Motor neuron (in vitro differentiated cells): ENCODE measurements at regions not wholly inside any gene's neighbourhood (a gene's known extent, or its start where the extent isn't known, plus 50 kb on each side); places are given as distances from the start of the nearest gene placed in this dataset.

Experiments used
- ATAC-seq, 8 experiments: fragments of 200-7000 bp; cut with Tn5 transposase; replicated peaks in 6 of 8; 2 replicates each; pipeline ENCODE4 v1.8.0; 2021; ENCODE audit warnings: mild to moderate bottlenecking in 8 of 8, moderate library complexity in 8 of 8
- H3K27ac ChIP-seq, 2 donors: fragments of 250-450 bp; sonication (Bioruptor Pico); 2 replicates each; pipeline ENCODE4 v1.9.0; 2021; ENCODE audit warnings: antibody characterized with exemption in 2 of 2, mild to moderate bottlenecking in 2 of 2, moderate library complexity in 1 of 2
- H3K4me1 ChIP-seq, 2 donors: fragments of 250-450 bp; sonication (Bioruptor Pico); replicated peaks in 1 of 2; 2 replicates each; pipeline ENCODE4 v1.6.1; 2021; ENCODE audit warnings: antibody characterized with exemption in 2 of 2, mild to moderate bottlenecking in 2 of 2, moderate library complexity in 1 of 2
- H3K4me3 ChIP-seq, 5 donors: fragments of 250-450 bp; sonication (Bioruptor Pico); 2 replicates each; pipeline ENCODE4 v1.9.0; 2021; ENCODE audit warnings: antibody characterized with exemption in 5 of 5, mild to moderate bottlenecking in 5 of 5, moderate library complexity in 4 of 5
- WGBS, 10 experiments: fragments of 450-650 bp; shearing (Covaris generic); methylation state at CpG; one replicate each; pipeline ENCODE4 v1.0.0; 2022; 5-methylcytosine and 5-hydroxymethylcytosine counted together
- in situ Hi-C, 9 experiments: fragments of 400-800 bp; cut with MboI; loops; one replicate each; pipeline ENCODE4 v1.15.0; 2021; ENCODE audit warnings: low sequenced_read_pairs in 9 of 9, low pct_unique_long_range_greater_than_20kb in 2 of 9; ENCODE audit not compliant: unreplicated experiment in 9 of 9

DNA sequence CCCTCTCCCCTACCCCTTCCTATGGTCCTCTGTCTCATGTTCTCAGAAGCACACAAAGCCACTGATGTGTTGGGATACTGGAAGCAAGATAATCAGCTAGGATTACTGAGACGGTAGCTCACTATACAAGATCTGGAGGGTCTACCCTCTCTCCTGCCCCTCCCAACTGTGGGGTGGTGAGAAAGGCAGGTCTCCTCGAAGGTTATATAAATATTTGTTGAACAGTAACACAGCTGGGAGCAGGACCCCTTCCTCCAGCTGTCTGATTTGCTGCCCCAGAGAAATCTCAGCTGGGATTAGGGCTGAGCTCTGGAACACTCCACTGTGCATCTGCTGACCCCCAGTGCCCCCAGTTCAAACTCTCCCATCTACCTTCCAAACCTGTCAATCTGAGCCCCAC is 94.2 kb upstream of the IPO9 start:
- no peak for ATAC-seq
- in situ Hi-C loops, result no loop called here
- WGBS, 10 experiments, result 79 to 100% (median 80%) methylated on average over 1 to 2 of the region's 2 CpGs; no CpG with 5 or more reads in 7 of the 10 experiments
- H3K27ac ChIP-seq, result no peak overlapping the region
- H3K4me3 ChIP-seq, result no peak overlapping the region
- peaks cover 50 to 52% of the 10 kb centered on the region in 2 donors for H3K4me1 ChIP-seq

DNA sequence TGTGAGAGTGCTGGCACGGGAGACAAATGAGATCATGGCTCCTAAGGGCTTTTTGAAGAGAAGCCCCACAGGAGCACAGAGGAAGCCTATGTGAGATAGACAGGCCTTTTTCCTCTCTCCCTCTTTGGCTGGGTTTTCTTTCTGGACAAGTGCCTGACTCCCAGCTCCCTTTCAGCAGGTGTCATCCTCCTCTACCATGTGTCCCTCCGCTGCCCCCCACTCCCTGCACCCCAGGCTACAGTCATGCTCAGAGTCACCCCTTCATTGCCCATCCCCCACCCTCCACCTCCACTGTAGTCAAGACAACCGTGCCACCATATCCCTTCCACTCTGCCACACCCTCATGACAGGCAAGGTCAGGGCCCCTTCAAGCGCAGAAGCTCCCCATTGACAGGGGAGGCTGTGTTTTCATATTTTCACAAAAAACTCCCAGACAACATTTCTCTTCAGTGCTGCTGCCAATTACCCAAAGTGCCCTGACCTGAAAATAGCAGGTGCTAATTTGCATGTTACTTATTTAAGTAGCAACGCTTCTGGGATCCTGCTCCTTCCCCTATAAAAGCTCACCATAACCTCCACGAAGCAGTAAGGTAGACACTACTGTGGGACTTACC is 92.1 kb upstream of the IPO9 start:
- WGBS, 10 experiments, result 42 to 90% (median 55%) methylated on average over 1 to 5 of the region's 6 CpGs; no CpG with 5 or more reads in 3 of the 10 experiments
- ATAC-seq, result no peak
- Histone ChIP-seq H3K27ac (no peak overlapping the region), H3K4me1 (peaks cover 39% of the 10 kb centered on the region in 2 donors), H3K4me3 (no peak overlapping the region)
- in situ Hi-C loops, result no loop called here

GRCh38 chr1:201737352-201738060 is 91.5 kb upstream of the IPO9 start:
- ATAC-seq, result peak in 2 of 8 experiments; percentile 11 to 59
- 8 to 80% (median 30%) methylated on average over 1 to 4 of the region's 5 CpGs; no CpG with 5 or more reads in 5 of the 10 experiments for WGBS, 10 experiments
- H3K4me1 ChIP-seq, result peaks cover 37% of the 10 kb centered on the region in 2 donors
- in situ Hi-C loops, result no loop called here
- no peak overlapping the region for H3K27ac ChIP-seq
- no peak overlapping the region for H3K4me3 ChIP-seq

GRCh38 chr1:201739080-201739479 is 89.9 kb upstream of the IPO9 start:
- H3K4me3 ChIP-seq, result peak overlapping the region; percentile 39 to 49 (median 41)
- no peak overlapping the region for H3K27ac ChIP-seq
- in situ Hi-C loops, result no loop called here
- peaks cover 37% of the 10 kb centered on the region in 2 donors for H3K4me1 ChIP-seq
- WGBS, 10 experiments, result 7 to 83% (median 24%) methylated on average over 1 to 11 of the region's 12 CpGs; no CpG with 5 or more reads in 4 of the 10 experiments
- peak in 6 of 8 experiments; percentile 2 to 35 (median 27) for ATAC-seq

GRCh38 chr1:201739492-201740085 is 89.4 kb upstream of the IPO9 start:
- Histone ChIP-seq H3K27ac (peak overlapping the region in 1 of 2 donors; percentile 28), H3K4me3 (peak overlapping the region; percentile 39 to 49 (median 41)), H3K4me1 (peaks cover 37% of the 10 kb centered on the region in 2 donors)
- ATAC-seq, result peak; percentile 36 to 93 (median 90)
- in situ Hi-C loops, result no loop called here
- WGBS, 10 experiments, result 0 to 7% (median 0%) methylated on average over 1 to 10 of the region's 38 CpGs; no CpG with 5 or more reads in 5 of the 10 experiments

DNA sequence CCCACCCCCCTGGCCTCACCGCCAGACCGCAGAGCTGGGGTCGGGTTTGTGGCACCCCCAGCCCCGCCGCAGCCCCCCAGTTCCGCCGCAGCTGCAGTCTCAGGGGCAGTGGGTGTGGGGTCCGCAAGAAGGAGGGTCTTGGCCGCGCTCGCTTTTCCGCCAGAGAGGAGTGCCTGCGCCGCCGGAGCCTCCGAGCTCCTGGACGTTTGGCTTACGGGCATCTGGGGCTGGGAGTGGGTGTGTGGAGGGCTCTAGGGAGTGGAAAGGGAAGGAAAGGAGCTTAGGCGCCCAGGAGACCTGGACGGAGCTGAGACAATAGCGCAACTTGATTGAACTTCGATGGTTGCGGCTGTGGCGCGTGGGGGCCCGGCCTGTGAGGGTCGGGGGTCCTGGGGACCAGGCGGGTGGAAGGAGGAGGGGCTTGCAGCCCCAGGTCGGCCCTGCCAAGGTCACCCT is 88.8 kb upstream of the IPO9 start:
- Histone ChIP-seq H3K4me1 (peaks cover 37% of the 10 kb centered on the region in 2 donors), H3K27ac (no peak overlapping the region), H3K4me3 (peak overlapping the region; percentile 39 to 49 (median 41))
- in situ Hi-C loops, result no loop called here
- peak; percentile 5 to 60 (median 48) for ATAC-seq
- 0 to 10% methylated on average over 3 to 4 of the region's 29 CpGs; no CpG with 5 or more reads in 8 of the 10 experiments for WGBS, 10 experiments

DNA sequence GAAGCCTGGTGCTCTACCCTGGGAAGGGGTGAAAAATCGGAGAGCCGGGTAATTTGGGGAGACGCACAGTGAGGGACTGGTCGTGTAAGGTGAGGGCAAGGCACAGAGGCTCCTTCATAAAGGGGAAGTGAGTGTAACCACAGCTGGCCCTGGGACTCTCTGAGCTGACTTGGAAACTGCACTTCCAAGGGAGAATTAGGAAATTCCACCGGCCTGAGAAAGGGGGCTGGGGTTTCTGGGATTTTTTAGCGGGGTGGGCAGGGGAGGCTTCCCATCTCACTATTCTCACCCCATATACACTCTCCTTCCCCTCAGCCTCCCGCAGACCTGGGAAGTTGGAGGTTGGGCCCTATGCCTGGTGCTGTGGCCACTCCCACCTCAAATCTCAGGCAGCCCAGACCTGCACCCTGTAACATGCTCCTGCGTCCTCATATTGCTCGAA is 88.3 kb upstream of the IPO9 start:
- 13 to 45% (median 20%) methylated on average over 2 to 8 of the region's 9 CpGs; no CpG with 5 or more reads in 6 of the 10 experiments for WGBS, 10 experiments
- H3K4me1 ChIP-seq, result peaks cover 34 to 36% of the 10 kb centered on the region in 2 donors
- H3K27ac ChIP-seq, result no peak overlapping the region
- in situ Hi-C loops, result no loop called here
- H3K4me3 ChIP-seq, result peak overlapping the region; percentile 39 to 49 (median 41)
- peak in 3 of 8 experiments; percentile 2 to 21 (median 14) for ATAC-seq

DNA sequence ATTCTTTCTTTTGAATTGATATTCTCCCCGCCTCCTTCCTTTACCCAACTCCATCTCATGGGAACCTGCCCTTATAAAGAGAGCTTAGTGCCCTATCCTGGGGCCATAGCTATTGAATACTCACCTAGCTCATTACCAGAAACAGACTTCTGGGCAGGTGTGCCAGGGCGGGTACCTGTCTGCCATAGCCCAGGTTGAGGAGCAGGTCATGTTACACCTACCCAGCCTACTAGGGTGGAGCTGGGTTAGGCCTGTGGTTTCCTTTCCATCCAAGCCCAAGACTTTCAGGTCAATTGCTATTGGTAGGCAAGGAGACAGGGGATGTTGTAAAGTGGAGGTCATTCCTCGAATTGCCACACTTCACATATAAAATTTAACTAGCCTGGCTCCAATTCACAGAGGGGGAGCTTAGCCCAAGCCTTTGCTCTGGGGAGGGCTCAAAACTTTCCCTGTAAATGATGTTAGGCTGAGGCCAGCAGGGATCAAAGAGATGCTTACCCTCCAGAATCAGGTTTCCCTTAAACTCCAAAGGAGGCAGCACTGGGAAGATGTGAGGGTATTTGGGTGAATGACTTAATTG is 87.1 kb upstream of the IPO9 start:
- in situ Hi-C loops, result no loop called here
- WGBS, 10 experiments, result 80 to 100% (median 93%) methylated on average over 1 to 3 of the region's 3 CpGs; no CpG with 5 or more reads in 2 of the 10 experiments
- no peak overlapping the region for H3K4me3 ChIP-seq
- no peak overlapping the region for H3K27ac ChIP-seq
- peaks cover 25 to 30% of the 10 kb centered on the region in 2 donors for H3K4me1 ChIP-seq
- ATAC-seq, result no peak

DNA sequence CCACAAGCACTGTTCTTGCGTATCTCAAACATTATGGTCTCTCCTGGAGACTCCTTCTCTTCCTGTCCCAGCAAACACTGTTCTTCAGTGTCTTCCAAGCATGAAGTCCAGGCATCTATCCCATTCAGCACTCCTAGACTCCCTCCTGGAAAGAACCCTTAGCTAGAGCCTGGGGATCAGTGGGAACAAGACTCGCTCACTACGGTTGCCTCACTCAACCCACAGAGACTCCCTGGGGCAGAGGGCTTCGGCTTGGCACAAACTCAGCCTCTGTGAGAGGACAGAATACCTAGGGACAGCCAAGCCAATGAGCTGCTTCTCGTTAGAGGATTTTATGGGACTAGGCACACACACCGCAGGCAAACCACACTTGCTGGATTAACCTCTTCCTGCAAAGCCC is 86.5 kb upstream of the IPO9 start:
- no peak for ATAC-seq
- WGBS, 10 experiments, result 0 to 90% (median 63%) methylated on average over 1 to 6 of the region's 6 CpGs; no CpG with 5 or more reads in 3 of the 10 experiments
- no peak overlapping the region for H3K27ac ChIP-seq
- in situ Hi-C loops, result no loop called here
- no peak overlapping the region for H3K4me3 ChIP-seq
- peaks cover 19 to 25% of the 10 kb centered on the region in 2 donors for H3K4me1 ChIP-seq

- Histone ChIP-seq H3K4me1 (peaks cover 14 to 21% of the 10 kb centered on the region in 2 donors), H3K27ac (no peak overlapping the region), H3K4me3 (no peak overlapping the region)
- ATAC-seq, result no peak
- in situ Hi-C loops, result no loop called here
- 43 to 100% (median 92%) methylated on average over 2 to 5 of the region's 5 CpGs for WGBS, 10 experiments
Measured at GRCh38 chr1:201742955-201743805, 85.8 kb upstream of the IPO9 start.

GRCh38 chr1:201745023-201745422 is 83.9 kb upstream of the IPO9 start:
- Histone ChIP-seq H3K27ac (no peak overlapping the region), H3K4me3 (no peak overlapping the region), H3K4me1 (peaks cover 8 to 13% of the 10 kb centered on the region in 2 donors)
- 0 to 62% (median 27%) methylated on average over 1 to 3 of the region's 3 CpGs; no CpG with 5 or more reads in 2 of the 10 experiments for WGBS, 10 experiments
- ATAC-seq, result peak in 3 of 8 experiments; percentile 34 to 58 (median 45)
- in situ Hi-C loops, result no loop called here

GRCh38 chr1:201746156-201746555 is 82.8 kb upstream of the IPO9 start:
- Histone ChIP-seq H3K4me1 (peaks cover 0 to 7% of the 10 kb centered on the region in 2 donors), H3K4me3 (no peak overlapping the region), H3K27ac (no peak overlapping the region)
- no peak for ATAC-seq
- in situ Hi-C loops, result no loop called here
